NT2/D1 (cell line): ENCODE measurements at regions not wholly inside any gene's neighbourhood (a gene's known extent, or its start where the extent isn't known, plus 50 kb on each side); places are given as distances from the start of the nearest gene placed in this dataset.

Experiments
- SUZ12 ChIP-seq: IDR thresholded peaks from 2 replicates; pipeline ENCODE4 v1.6.1; 2011; ENCODE audit not compliant: insufficient read length, insufficient read depth; ENCODE audit errors: extremely low read depth
- YY1 ChIP-seq: IDR thresholded peaks from 2 replicates; pipeline ENCODE4 v1.6.1; 2011; ENCODE audit not compliant: insufficient read length, insufficient read depth
- ZNF274 ChIP-seq: IDR thresholded peaks from 2 replicates; pipeline ENCODE4 v1.6.1; 2011; ENCODE audit warnings: mild to moderate bottlenecking, low read depth, low read length

DNA sequence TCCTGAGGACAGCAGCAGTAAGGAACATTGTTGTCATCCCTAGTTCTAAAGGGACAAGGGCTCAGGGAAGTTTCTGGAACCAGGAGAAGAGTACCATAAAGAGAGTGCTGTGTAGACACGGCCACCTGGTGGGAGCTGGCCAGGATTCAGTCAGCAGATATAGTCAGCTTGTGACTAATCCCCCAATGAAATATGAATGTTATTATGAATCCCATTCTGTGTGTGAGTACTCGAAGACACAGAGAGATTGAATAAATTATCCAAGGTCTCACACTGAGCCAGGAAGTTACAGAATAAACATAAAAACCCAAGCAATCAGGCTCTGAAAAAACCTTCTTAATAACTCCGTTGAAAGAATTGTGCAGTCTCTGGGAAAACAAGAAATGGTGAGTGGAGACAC is 1359.5 kb downstream of the AACS start:
- TF ChIP-seq YY1 (no peak), SUZ12 (no peak), ZNF274 (no peak)
